Mucosa of descending colon (tissue), 3 donors: ENCODE measurements at regions not wholly inside any gene's neighbourhood (a gene's known extent, or its start where the extent isn't known, plus 50 kb on each side); places are given as distances from the start of the nearest gene placed in this dataset.

Experiments
- ATAC-seq: fragments of 200-7000 bp; cut with Tn5 transposase; one replicate; pipeline ENCODE4 v1.9.1; 2020; ENCODE audit warnings: mild to moderate bottlenecking, moderate library complexity
- DNase-seq, 3 donors: peaks; one replicate each; pipeline ENCODE4 v3.0.0-alpha.2; 2020
- H3K36me3 ChIP-seq: fragments of 200-600 bp; one replicate; pipeline ENCODE4 v1.8.0; 2021; ENCODE audit warnings: low read depth, mild to moderate bottlenecking
- H3K4me1 ChIP-seq: fragments of 200-600 bp; one replicate; pipeline ENCODE4 v1.8.0; 2021; ENCODE audit warnings: low read depth, mild to moderate bottlenecking
- H3K4me3 ChIP-seq: fragments of 200-600 bp; one replicate; pipeline ENCODE4 v1.8.0; 2021; ENCODE audit warnings: mild to moderate bottlenecking
- H3K9me3 ChIP-seq: fragments of 200-600 bp; one replicate; pipeline ENCODE4 v1.8.0; 2021; ENCODE audit warnings: mild to moderate bottlenecking
- CTCF ChIP-seq: fragments of 200-600 bp; IDR thresholded peaks from one replicate; pipeline ENCODE4 v1.8.0; 2022; ENCODE audit warnings: antibody characterized with exemption, mild to moderate bottlenecking
- intact Hi-C, 2 donors: fragments of 100-400 bp; cut with DNase I in 1 of 2; cut with micrococcal nuclease in 1 of 2; formaldehyde crosslinking; loops; one replicate each; pipeline versions ENCODE4 v1.11.0 to v1.11.1; 2022; cut with DNase I, micrococcal nuclease
- donor health status: DM: no; HTN: no; CAD: no; lungs with moderate emphysema.
- donor health status: DM: no; HTN: no; CAD: no.
- donor health status: DM: no; HTN: yes; CAD: no.

- intact Hi-C loops, result no loop called here
- no peak for TF ChIP-seq CTCF
- no peaks in the 10 kb centered on the region for H3K4me1 ChIP-seq
Measured at GRCh38 chr7:153859239-153859638, 193.0 kb upstream of the DPP6 start.

DNA sequence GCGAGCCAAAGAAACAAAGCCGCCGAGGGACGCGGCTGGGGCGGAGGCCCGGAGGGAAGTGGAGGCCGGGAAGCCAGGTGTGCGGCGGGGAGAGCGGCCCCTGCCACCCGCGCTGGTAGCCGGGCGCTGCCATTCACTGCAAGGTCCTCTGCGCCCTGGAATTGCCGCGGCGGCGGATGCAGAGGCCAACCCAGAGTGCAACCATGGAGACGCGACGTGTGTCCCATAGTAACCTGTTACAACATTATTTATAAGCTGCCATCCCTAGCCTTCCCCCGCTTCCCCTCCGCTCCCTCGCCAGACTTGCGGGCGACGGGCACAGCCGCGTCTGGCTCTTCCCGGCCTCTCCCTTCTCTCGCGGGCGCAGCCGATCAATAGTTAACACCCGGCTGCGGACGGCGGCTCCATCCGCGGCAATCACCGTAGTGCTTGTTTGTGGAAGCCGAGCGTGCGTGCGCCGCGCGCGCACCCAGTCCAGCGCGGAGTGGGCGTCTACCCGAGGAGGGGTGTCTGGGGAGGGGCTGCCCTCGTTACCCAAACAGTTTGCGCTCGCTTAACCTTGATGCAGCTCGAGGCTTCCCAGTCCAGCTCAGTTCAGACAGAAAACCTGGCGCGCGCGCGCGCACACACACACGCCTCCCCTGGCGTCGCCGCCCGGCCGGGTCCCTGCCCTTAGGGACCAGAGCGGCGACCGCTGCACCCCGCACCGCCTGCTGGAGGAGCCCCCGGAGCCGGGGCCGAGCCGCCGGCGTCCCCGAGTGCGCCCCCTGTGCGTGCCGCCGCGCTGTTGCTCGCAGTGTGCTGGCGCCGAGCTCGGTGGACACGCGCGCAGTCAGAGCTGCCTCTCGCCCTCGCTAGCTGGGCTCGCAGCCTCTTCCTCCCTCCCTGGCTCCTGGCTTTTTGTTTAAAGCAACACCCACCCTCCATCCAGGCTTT is 165.4 kb upstream of the DPP6 start:
- no peak for ATAC-seq
- intact Hi-C loops, result no loop called here
- Histone ChIP-seq H3K36me3 (no peaks in the 10 kb centered on the region), H3K4me3 (no peak overlapping the region), H3K9me3 (no peaks in the 10 kb centered on the region), H3K4me1 (no peaks in the 10 kb centered on the region)
- DNase-seq, result no peak
- TF ChIP-seq CTCF, result no peak

More at GRCh38 chr7:153859239-153859638, 193.0 kb upstream of the DPP6 start:
- Histone ChIP-seq H3K36me3 (no peaks in the 10 kb centered on the region), H3K4me3 (no peak overlapping the region), H3K9me3 (peaks cover 9% of the 10 kb centered on the region)
- ATAC-seq (no peak), DNase-seq (no peak)

DNA sequence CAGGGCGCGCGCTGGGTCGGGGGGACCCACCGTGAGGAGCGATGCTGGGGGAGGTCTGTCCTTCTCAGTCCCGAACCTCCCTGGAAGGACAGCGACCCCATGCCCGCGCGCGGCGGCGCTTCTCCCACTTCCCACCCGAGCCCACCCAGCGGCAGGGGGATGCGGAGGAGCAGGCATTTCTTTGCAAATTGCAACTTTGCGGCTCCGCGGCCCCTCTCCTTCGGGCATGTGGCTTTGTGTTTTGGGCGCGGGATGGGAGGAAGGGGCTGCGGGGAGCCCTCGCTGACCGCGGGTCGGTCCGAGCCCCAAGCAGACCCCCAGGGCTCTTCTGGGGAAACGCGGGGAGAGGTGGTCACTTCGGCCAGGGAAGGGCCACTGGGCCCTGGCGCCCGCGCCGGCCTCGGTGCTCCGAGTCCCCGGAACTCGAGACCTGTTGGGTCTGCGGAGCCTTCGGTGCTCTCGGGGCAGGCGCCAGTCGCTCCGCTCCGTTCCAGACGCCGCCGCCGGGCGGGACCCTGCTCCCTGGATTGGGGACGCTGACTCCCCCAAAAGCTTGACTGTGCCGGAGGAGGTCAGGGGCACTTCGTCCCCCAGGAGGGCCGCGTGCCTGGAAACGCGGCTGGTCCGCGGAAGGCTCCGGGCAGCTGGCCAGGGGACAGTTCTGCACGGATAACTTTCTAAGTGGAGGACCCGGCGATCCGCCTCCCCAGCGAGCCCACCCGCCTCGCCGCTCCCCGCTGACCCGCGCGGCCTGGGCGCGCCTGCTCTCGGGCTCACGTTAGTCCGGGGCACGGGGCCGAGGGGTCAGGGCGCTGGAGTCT is 164.2 kb upstream of the DPP6 start:
- no peak for DNase-seq
- TF ChIP-seq CTCF, result no peak
- Histone ChIP-seq H3K9me3 (no peaks in the 10 kb centered on the region), H3K4me1 (no peaks in the 10 kb centered on the region), H3K4me3 (no peak overlapping the region), H3K36me3 (no peaks in the 10 kb centered on the region)
- no peak for ATAC-seq
- intact Hi-C loops, result no loop called here

GRCh38 chr7:153891990-153892389 is 160.2 kb upstream of the DPP6 start:
- no peaks in the 10 kb centered on the region for H3K9me3 ChIP-seq
- intact Hi-C loops, result loop anchor here in 1 of 2 donors (2.0 kb wide), 1 partner anchor 31 kb away; no protein-coding TSS in a partner anchor
- DNase-seq, result no peak

DNA sequence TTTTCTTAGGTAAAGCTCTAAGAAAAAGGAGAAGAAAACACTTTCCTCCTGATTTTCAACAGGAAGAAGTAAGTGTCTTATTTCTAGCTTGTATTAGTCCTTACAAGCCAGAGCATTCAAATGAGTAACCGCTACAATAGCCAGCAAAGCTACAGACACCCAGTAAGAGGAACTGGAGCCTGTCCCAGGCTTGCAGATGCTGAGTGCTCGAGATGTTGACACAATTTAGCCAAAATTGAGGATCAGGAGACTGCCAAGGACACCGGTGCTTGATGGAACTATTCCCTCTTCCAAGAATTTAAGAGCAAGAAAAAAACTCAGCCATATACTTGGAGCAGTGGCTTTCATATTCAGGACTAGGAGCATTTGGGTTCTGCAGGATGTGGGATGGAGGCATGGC is 149.3 kb upstream of the DPP6 start:
- Histone ChIP-seq H3K9me3 (no peaks in the 10 kb centered on the region), H3K4me3 (no peak overlapping the region), H3K4me1 (no peaks in the 10 kb centered on the region), H3K36me3 (no peaks in the 10 kb centered on the region)
- DNase-seq (no peak), ATAC-seq (no peak)
- intact Hi-C loops, result no loop called here
- no peak for TF ChIP-seq CTCF

More at GRCh38 chr7:153891990-153892389, 160.2 kb upstream of the DPP6 start:
- H3K4me3 ChIP-seq, result no peak overlapping the region
- no peak for TF ChIP-seq CTCF
- no peaks in the 10 kb centered on the region for H3K36me3 ChIP-seq
- H3K4me1 ChIP-seq, result no peaks in the 10 kb centered on the region
- no peak for ATAC-seq
